K562 (cell line): ENCODE measurements at regions not wholly inside any gene's neighbourhood (a gene's known extent, or its start where the extent isn't known, plus 50 kb on each side); places are given as distances from the start of the nearest gene placed in this dataset.

Experiments
- CTCF ChIP-seq, 3 experiments: IDR thresholded peaks in 2 of 3; conservative IDR thresholded peaks in 1 of 3; 2 replicates each; pipeline ENCODE4 v1.5.1; 2011 to 2012; ENCODE audit warnings: low read length in 3 of 3, mild to moderate bottlenecking in 3 of 3, control low read depth in 2 of 3, improper control_type of control experiment in 1 of 3, inconsistent platforms in 1 of 3, low read depth in 1 of 3, mixed read lengths in 1 of 3, moderate library complexity in 1 of 3; ENCODE audit not compliant: insufficient read depth in 2 of 3
- HDAC2 ChIP-seq: fragments of 450-650 bp; IDR thresholded peaks from 2 replicates; pipeline ENCODE4 v1.6.1; 2016; ENCODE audit warnings: mild to moderate bottlenecking

- no peak for TF ChIP-seq CTCF (IDR thresholded peaks at IDR 0.05 in 2 of 3, conservative IDR thresholded peaks at IDR 0.05 in 1 of 3; ENCODE audit: insufficient read depth in 2 of 3, low read depth in 1 of 3, low read length in 3 of 3)
- TF ChIP-seq HDAC2: no peak
These were observed 574.8 kb downstream of the ETV1 start for GRCh38 chr7:13414661-13415107.
